Fibroblast of skin of left biceps (primary cell): ENCODE measurements at regions not wholly inside any gene's neighbourhood (a gene's known extent, or its start where the extent isn't known, plus 50 kb on each side); places are given as distances from the start of the nearest gene placed in this dataset.
"Not testable (repeated sequence)": the region's sequence is repeated elsewhere in the genome, so short reads cannot be mapped to it uniquely, and the experiment has no call there.

Source experiments
- DNase-seq, 2 experiments: peaks; one replicate each; pipeline ENCODE4 v3.0.0-alpha.2; 2013; ENCODE audit warnings: low read depth in 2 of 2

DNA sequence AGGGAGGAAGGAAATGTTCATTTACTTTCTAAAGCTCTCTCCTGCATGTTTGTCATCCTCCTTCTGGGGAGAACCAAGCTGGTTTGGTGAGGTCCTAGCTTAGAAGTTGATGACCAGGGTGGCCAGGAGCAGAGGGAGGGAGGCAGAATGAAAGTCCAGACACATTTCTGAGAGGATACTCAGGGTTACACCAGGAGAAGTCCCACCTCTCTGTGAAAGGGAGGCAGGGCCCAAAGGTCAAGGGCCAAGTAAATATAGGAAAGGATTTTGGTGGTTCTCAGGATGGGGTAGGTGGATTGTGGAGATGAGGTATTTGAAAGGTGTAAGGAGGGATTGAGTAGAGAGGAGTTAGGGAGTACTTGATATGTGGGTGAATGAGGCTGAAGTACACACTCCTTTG lies 58.0 kb upstream of the FBXO11 start:
- no peak for DNase-seq

DNA sequence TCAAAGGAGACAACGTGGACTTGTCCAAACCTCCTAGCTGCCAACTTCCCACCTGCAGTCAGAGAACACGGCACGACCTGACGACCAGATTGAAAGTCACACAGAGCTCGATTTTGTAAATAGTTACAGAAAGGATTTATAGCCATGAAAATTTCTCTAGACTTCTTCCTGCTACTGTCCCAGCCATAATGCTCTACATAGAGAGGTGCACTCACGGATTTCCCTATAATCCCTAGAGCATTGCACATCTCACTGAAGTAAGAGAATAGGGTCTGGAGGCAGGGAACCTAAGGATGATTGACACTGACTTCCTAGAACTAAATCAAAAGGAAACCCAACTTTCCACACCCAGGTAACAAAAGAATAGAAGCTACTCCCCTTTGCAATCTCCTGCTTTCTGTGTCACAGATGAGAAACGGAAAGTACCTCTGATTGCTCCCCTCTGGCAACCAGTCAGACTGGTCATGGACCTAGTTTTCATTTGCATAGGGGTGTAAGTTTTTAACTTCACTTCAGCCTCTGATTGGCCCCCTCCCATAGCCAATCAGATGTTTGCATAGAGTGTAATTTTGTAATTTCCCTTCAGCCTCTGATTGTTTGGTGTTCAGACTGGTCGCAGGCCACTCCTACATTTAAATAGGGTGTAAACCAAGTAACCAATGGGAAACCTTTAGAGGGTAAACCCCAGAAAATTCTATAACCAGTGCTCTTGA lies 58.6 kb upstream of the FBXO11 start:
- DNase-seq = no peak

DNA sequence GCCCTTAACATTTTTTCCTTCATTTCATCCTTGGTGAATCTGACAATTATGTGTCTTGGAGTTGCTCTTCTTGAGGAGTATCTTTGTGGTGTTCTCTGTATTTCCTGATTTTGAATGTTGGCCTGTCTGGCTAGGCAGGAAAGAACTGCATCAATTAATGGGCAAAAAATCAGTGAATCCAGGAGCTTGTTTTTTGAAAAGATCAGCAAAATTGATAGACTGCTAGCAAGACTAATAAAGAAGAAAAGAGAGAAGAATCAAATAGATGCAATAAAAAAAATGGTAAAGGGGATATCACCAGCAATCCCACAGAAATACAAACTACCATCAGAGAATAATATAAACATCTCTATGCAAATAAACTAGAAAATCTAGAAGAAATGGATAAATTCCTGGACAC lies 70.4 kb upstream of the FBXO11 start:
- not testable (repeated sequence) for DNase-seq

DNA sequence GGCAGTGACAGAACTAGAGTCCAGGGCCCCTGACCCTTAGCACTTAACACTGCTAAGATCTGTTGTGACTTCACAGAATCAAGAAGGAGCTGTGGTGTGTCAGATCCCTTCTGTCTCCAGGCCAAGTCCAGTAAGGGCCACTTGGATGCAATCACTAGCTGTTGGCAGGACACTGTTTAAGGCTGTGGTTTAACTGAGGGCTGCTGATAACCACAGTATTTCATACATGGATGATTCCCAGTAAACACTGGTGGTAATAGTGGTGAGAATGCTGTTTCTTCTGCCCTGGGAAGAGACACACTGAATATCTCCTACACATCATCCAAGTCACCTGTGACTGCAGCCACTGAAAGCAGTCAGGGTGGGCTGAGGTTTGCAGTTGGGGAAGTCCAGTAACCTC lies 77.7 kb upstream of the FBXO11 start:
- DNase-seq = no peak

DNA sequence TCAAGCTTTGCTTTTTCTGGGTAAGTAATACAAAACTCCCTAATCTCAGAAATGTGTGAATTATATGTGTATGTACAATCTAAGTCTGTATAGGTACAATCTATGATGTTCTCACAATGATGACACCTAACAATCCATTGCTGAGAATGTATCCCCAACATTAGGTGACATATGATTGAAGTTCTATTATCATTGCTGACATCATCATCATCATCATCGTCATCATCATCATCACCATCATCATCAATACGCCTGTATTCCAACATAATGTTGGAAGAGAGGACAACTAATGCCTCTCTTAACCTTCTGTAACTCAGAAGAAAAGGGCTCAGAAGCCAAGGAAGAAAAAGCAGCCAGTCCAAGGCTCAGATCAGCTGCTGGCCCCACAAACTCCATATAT lies 84.2 kb upstream of the FBXO11 start:
- DNase-seq = no peak

DNA sequence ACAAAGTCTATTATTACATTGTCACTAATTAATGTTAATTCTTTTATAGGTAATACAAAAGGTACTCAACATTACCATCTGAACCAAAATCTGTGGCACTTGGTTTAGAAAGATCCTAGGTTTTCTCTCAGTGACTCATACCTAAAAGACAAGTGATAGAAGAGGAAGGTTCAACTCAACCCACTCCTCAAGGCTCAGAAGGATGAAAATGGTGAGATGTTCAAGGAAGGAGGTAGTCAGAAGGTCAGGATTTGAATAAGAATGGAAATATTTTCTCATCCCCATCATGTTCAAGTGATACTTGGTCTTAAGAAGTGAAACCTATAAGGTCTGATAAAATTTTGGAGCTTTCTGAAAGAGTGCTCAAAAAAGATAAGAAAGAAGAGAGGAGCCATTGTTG lies 86.4 kb upstream of the FBXO11 start:
- no peak for DNase-seq

DNA sequence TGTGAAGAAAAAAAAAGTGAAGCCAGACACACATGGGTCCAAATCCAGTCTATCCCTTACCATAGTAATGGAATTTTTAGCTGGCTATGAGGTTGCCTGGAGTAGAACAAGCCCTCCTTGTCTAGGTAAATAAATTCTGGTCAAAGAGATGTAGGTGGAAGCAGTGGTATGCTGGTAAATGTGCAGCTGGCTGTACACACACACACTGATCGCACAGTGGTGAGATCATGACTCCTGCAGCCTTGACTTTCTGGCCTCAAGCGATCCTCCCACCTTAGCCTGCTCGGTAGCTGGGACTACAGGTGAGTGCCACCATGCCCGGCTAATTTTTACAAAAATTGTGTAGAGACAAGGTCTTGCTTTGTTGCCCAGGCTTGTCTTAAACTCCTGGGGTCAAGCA lies 90.5 kb upstream of the FBXO11 start:
- DNase-seq = no peak

DNA sequence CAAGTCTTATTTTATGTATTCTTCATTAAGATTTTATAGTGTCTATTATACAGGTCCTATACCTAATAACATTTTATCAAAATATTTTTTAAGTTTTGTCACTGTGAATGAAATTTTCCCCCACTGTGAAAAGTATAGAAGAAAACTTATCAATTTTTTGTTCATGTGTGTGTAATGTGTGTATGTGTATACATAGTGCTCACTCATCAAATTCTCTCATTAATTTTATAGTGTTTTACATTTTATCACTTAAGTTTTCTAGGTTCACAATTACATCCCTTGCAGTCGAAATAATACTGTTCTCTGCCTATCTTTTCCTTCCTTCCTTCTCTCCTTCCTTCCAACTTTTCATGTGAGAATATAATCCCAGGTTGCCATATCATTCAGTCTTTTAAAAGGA lies 93.2 kb upstream of the FBXO11 start:
- DNase-seq = no peak

DNA sequence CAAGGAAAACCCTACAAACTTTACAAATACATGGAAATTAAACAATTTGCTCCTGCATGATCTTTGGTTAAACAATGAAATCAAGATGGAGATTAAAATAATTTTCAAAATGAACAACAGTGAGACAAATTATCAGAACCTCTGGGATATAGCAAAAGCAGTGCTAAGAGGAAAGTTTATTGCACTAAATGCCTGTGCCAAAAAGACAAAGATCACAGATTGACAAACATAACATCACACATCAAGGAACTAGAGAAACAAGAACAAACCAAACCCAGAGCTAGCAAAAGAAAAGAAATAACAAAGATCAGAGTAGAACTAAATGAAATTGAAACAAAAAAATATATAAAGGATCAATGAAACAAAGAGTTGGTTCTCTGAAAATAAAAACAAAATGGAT lies 95.2 kb upstream of the FBXO11 start:
- no peak for DNase-seq

DNA sequence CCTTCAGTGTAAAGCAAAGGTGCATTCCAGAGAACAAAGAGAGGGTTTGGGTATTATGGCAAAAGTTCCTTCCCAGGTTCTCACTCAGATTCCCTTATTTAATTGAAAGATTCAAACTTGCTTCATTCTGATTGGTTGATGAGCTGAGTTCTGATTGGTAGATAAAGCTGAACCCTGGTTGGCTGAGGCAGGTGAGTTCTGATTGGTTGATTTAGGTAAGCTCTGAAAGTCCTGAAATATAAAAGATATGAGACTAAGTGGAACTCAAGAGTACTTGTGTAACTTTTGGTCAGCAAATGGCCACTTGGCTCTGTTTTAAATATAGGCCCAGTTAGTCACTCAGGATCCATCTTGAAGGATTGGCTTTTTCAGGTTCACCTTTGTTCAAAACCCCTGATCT lies 99.8 kb upstream of the FBXO11 start:
- no peak for DNase-seq

DNA sequence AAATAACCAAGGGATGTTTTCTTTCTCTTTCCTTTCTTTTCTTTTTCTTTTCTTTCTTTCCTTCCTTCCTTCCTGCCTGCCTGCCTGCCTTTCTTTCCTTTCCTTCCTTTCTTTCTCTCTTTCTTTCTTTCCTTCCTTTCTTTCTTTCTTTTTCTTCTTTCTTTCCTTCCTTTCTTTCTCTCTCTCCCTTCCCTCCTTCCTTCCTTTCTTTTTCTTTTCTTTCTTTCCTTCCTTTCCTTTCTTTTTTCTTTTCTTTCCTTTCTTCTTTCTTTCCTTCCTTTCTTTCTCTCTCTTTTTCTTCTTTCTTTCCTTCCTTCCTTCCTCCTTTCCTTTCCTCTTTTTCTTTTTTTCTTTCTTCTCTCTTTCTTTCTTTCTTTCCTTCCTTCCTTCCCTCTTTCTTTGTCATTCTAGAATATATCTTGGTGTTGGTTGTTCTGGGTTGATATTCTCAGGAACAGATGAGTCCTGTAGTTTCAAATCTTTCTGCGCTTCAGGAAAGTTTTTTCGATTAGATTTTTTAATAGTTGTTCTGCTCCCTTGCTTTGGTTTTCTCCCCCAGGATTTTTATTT lies 101.5 kb upstream of the FBXO11 start:
- no peak for DNase-seq

DNA sequence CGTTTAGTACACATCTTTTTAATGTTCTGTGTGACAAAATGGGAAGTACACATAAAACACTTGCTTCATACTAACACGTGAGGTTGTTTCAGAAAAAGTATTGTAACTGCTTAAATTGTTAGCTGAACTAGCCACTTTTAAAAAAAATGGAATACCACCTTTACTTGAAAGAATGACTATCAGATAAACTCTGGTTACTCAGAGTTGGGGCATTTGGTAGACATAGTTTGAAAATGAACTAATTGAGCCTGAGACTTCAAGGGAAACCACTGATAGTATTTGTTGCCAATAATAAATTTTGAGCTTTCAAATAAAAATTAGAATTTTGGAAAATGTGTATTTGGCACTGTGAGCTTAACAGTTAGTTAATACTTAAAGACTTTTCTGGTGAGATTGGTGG lies 103.0 kb upstream of the FBXO11 start:
- DNase-seq = no peak

DNA sequence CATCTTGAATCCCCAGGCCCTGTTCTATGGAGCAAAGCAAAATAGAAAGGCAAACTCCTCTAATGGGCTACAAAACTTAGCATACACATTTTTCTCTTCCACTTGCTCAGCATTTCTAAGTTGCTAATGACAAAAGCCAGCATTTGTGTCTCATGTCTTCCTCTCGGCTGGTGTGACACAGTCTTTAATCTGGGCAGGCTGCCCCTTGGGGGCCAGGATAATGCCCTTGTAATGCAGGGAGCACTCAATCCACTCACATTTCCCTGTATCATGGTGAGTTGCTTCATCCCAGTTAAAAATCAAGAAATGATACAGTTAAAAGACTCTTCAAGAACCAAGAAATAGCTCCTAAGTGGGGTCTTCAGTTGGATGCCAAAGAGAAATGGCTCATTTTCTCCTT lies 109.1 kb upstream of the FBXO11 start:
- DNase-seq = no peak

DNA sequence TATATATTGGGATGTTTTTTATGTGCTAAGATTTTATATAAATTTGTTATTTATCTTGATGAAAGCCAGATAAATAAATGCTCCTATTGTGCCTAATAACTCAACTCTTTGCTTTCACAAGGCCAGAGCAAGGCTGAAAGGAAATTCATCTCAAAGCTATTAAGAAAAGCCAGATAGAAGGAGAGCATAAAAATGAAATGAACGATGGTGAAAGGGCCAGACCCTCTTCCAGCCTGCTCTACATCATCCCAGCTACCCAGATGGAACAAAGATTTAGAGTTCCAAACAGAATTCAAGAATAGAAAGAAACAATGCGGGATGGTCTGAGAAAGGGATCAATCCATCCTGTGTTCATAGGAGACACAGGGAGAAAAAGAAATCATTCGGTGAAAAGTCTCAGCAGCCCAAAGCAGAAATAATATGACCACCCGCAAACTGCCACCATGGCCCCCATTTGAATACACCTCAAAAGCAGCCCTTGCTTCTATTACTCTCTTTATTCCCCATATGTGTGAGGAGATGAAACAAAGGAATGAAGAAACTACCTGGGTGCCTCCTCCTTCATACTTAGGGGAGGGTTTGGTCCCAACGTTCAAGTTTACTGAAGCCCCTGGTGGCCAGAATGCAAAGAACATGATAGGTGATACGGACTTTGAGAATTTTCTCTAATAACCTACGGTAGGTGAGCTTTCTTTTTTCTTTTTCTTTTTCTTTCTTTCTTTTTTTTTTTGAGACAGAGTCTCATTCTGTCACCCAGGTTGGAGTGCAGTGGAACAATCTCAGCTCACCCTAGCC lies 110.1 kb upstream of the FBXO11 start:
- DNase-seq = no peak

DNA sequence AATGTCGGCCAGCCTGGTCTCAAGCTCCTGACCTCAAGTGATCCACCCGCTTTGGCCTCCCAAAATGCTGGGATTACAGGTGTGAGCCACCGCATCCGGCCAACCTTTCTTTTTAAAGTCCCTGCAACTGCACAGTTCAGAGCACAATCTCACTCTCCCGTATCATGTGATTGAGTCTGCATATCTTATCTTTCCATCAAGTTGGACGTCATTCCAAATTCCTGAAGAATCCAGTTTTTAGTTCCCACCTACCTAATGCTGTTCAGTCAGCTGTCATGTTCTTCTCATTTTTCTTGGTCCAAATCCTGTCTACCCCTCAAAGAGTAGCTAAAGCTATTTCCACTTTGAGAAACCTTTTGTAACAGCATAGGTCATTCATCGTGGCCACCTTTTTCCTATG lies 110.8 kb upstream of the FBXO11 start:
- no peak for DNase-seq

DNA sequence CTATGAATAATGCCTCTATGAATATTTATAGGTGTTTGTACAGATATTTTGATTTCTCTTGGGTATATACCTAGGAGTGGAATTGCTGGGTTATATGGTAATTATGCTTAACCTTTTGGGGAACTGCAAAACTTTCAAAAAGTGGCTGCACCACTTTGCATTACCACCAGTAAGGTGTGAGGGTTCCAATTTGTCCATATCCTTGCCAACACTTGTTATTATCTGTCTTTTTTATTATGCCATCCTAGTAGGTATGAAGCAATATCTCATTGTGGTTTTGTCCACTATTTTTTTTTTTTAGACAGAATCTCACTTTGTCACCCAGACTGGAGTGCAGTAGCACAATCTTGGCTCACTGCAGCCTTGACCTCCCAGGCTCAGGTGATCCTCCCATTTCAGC lies 112.2 kb upstream of the FBXO11 start:
- no peak for DNase-seq

DNA sequence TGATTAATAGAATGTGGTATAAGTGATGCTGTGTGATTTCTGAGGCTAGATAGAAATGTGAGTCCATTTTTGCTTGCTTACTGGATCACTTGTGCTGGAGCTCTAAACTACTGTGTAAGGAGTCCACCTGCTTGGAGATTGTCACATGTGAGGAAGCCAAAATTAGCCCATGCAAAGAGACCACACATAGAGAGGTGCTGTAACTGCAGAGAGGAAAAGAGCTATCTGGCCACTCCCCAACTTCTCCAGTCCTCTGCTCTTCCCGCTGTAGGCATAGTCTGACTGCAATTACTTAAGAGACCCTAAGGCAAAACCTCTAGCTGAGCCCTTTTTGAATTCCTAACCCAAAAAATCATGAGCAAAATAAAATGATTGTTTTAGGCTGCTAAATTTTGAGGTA lies 120.6 kb upstream of the FBXO11 start:
- no peak for DNase-seq

DNA sequence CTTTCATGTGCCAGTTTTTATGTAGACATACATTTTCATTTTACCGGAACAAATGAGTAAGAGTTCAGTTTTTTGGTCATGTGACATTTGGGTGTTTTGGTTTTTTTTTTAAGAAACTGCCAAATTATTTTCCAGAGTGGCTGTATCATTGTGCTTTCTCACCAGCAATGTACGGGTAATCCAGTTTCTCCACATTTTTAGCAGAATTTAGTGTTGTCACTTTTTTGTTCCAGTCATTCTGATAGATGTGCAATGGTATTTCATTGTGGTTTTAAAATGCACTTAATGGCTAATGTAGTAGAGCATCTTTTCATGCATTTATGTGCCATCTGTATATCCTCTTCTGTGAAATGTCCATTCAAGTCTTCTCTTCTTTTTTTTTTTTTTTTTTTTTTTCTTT lies 126.5 kb upstream of the FBXO11 start:
- no peak for DNase-seq

DNA sequence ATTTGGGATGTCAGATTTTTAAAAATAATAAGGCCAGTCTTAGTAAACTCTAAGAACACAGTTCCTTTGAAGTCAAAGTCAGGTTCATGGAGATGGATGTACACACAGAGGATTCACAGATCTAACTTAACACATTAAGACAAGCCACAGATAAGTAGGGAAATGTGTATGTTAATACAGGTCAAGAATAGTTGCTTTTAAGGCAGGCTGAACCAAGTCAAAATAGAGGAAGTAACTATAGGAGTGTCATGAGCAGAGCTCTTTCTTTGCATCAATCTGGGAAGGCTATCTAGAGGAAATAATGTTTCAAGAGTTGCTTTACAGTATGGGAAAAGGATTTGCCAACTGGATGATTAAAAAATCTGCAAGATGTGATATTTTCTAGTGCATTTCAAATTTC lies 128.0 kb upstream of the FBXO11 start:
- no peak for DNase-seq

DNA sequence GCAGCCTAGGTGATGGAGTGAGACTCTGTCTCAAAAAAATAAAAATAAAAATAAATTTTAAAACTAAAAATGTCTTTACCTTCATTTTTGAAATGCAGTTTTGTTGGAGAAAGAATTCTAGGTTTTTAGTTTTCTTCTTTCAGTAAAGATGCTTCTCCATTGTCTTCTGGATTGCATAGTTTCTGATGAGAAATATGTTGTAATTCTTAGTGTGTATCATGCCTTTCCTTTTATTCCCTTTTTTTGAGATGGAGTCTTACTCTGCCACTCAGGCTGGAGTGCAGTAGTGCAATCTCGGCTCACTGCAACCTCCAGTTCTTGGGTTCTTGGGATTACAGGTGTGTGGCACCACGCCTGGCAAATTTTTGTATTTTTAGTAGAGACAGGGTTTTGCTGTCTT lies 130.0 kb upstream of the FBXO11 start:
- DNase-seq = no peak

DNA sequence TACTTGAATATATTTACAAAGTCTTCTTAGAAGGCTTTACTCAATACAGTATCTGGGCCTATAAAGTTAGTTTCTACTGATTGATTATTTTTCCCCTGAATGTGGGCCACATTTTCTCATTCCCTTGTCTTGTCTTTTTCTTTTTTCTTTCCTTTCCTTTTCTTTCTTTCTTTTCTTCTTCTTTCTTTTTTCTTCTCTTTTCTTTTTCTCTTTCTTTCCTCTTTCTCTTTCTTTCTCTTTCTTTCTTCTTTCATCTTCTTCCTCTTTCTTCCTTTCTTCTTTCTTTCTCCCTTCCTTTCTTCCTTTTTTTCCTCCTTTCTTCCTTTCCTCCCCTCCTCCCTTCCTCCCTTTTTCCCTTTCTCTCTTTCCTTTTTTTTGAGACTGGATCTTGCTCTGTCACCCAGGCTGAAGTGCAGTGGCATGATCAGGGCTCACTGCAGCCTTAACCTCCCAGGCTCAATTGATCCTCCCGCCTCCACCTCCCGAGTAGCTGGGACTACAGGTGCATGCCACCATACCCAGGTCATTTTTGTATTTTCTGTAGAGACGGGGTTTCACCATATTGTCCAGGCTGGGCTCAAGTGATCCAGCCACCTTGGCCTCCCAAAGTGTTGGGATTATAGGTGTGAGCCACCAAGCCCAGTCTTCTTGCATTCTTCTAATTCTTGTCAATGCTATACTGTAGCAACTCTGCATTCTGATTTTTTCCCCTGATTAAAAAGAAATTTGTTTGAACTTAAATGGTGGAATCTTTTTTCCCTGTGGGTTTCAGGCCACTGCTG lies 133.1 kb upstream of the FBXO11 start:
- no peak for DNase-seq

DNA sequence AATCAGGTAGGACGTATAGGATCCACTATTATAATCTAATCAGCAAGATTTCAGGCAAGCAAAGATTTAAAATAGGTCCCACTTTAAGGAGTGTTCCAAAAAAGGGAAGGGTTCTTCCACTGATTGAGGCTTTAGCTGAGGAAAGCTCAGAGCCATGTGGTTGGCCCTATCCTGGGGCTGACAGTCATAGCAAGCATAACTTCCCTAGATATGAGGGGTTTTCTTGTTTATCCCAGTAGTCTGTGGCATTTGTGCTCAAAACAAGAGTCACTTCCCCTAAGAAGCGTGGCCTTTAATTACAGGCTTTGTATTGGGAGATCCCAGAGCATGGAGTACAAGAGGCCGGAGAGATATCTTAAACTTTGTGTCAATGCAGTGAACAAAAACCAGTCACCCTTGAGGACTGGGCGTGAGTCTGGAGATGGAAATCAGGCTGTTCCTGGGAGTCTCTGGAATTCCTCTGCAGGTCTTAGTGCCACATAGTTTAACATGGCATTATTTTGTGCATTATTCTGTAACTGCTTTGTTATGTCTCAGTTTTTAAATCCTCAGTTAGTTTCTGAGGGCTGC lies 136.9 kb upstream of the FBXO11 start:
- DNase-seq = no peak
